Uterus (tissue), 2 donors: ENCODE measurements at regions not wholly inside any gene's neighbourhood (a gene's known extent, or its start where the extent isn't known, plus 50 kb on each side); places are given as distances from the start of the nearest gene placed in this dataset.

Source experiments
- POLR2A ChIP-seq, 2 donors: fragments of 450-650 bp; IDR thresholded peaks; one replicate each; pipeline ENCODE4 v1.6.1; 2016; ENCODE audit warnings: antibody characterized with exemption in 2 of 2, mild to moderate bottlenecking in 1 of 2, moderate library complexity in 1 of 2
- TF ChIP-seq, protein P1 (sequence below), 4 experiments: fragments of 200-600 bp in 2 of 4; fragments of 450-650 bp in 2 of 4; sonication (generic) in 2 of 4; IDR thresholded peaks; one replicate each; pipeline ENCODE4 v1.5.1; 2016 to 2019; ENCODE audit warnings: antibody characterized with exemption in 4 of 4, mild to moderate bottlenecking in 2 of 4, moderate library complexity in 1 of 4

DNA sequence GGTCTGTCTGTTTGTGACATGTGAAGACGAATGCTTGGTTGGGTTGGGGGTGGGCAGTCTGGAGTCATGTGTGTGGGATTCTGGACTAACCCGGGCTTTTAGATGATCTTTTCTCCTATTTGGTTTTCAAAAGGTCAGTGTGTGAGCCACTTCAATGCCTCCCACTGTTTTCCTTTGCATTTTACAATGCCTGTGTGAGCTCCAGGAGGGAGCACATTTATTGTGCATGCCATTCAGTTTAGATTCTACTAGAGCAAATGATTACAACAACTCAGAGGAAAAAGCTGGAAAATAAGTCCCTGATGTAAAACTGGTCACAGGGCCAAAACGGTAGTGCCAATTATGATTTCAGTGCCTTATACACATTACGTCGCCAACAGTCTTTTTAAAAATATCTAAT lies 90.9 kb downstream of the LYPLAL1 start:
- TF ChIP-seq, protein P1, sequence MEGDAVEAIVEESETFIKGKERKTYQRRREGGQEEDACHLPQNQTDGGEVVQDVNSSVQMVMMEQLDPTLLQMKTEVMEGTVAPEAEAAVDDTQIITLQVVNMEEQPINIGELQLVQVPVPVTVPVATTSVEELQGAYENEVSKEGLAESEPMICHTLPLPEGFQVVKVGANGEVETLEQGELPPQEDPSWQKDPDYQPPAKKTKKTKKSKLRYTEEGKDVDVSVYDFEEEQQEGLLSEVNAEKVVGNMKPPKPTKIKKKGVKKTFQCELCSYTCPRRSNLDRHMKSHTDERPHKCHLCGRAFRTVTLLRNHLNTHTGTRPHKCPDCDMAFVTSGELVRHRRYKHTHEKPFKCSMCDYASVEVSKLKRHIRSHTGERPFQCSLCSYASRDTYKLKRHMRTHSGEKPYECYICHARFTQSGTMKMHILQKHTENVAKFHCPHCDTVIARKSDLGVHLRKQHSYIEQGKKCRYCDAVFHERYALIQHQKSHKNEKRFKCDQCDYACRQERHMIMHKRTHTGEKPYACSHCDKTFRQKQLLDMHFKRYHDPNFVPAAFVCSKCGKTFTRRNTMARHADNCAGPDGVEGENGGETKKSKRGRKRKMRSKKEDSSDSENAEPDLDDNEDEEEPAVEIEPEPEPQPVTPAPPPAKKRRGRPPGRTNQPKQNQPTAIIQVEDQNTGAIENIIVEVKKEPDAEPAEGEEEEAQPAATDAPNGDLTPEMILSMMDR (IDR thresholded peaks at IDR 0.05), result no peak
- TF ChIP-seq POLR2A (IDR thresholded peaks at IDR 0.05), result no peak
